ENCODE measurements at regions not wholly inside any gene's neighbourhood (a gene's known extent, or its start where the extent isn't known, plus 50 kb on each side); places are given as distances from the start of the nearest gene placed in this dataset.

- H2BK15ac ChIP-seq (ENCODE audit: low read depth, low read length), result no peak overlapping the region
- H2BK120ac ChIP-seq (ENCODE audit: low read depth, low read length), result no peak overlapping the region
- no peak for ATAC-seq (ENCODE audit: low read depth)
- no peak overlapping the region for H4K8ac ChIP-seq (ENCODE audit: low read depth in 2 of 2, low read length in 2 of 2)
- H2BK20ac ChIP-seq (ENCODE audit: low read depth, low read length), result no peak overlapping the region
- H3K27ac ChIP-seq (ENCODE audit: insufficient read depth, low read length), result no peak overlapping the region
- H3K9me1 ChIP-seq (ENCODE audit: insufficient read depth, low read length), result no peaks in the 10 kb centered on the region
- H2AK9ac ChIP-seq (replicated peaks; ENCODE audit: low read depth, low read length, poor library complexity), result no peak overlapping the region
- H4K5ac ChIP-seq (ENCODE audit: low read depth, low read length), result no peak overlapping the region
- dilution Hi-C loops (cut with HindIII; ENCODE audit: low sequenced_read_pairs, unreplicated experiment), result no loop called here
- peaks cover 2% of the 10 kb centered on the region for H3K27me3 ChIP-seq (ENCODE audit: control insufficient read depth, insufficient read depth, low read length)
- DNase-seq, result no peak
- no peak overlapping the region for H2AK5ac ChIP-seq (ENCODE audit: low read depth, low read length)
- no peak overlapping the region for H3K4me3 ChIP-seq (ENCODE audit: insufficient read depth, low read depth, low read length)
- TF ChIP-seq MXI1 (IDR thresholded peaks at IDR 0.05; ENCODE audit: borderline replicate concordance, low read depth, low read length), result no peak
- no peak for TF ChIP-seq NFE2L2 (IDR thresholded peaks at IDR 0.05; ENCODE audit: low read depth, low read length)
- no peak for TF ChIP-seq ELK1 (IDR thresholded peaks at IDR 0.05; ENCODE audit: borderline replicate concordance, low read depth, low read length)
- TF ChIP-seq SMC3 (IDR thresholded peaks at IDR 0.05; ENCODE audit: low read depth, low read length), result no peak
- TF ChIP-seq POLR2A (IDR thresholded peaks at IDR 0.05; ENCODE audit: low read depth, low read length), result no peak
- TF ChIP-seq RAD21 (IDR thresholded peaks at IDR 0.05; ENCODE audit: low read length), result no peak
- no peak for TF ChIP-seq CTCF (conservative IDR thresholded peaks at IDR 0.05; ENCODE audit: low read depth, low read length)
- no peak for TF ChIP-seq USF2 (IDR thresholded peaks at IDR 0.05; ENCODE audit: low read depth, low read length)
- TF ChIP-seq CHD1 (IDR thresholded peaks at IDR 0.05; ENCODE audit: low read depth, low read length), result no peak
- no peak for TF ChIP-seq FOS (IDR thresholded peaks at IDR 0.05; ENCODE audit: low read depth, low read length)
- no peak for TF ChIP-seq MAZ (IDR thresholded peaks at IDR 0.05; ENCODE audit: borderline replicate concordance, low read depth, low read length)
- TF ChIP-seq CEBPB (IDR thresholded peaks at IDR 0.05; ENCODE audit: low read depth, low read length), result no peak
- TF ChIP-seq RFX5 (IDR thresholded peaks at IDR 0.05; ENCODE audit: low read depth, low read length), result no peak
- no peak for TF ChIP-seq RCOR1 (IDR thresholded peaks at IDR 0.05; ENCODE audit: insufficient replicate concordance, low read length)
- TF ChIP-seq BHLHE40 (IDR thresholded peaks at IDR 0.05; ENCODE audit: low read depth, low read length), result no peak
- TF ChIP-seq MAFK (IDR thresholded peaks at IDR 0.05; ENCODE audit: low read depth, low read length), result no peak
- H3K56ac ChIP-seq (ENCODE audit: extremely low read depth, insufficient read depth, low read length), result no peak overlapping the region
- H4K20me1 ChIP-seq (ENCODE audit: insufficient read depth, low read length), result no peaks in the 10 kb centered on the region
- H3K14ac ChIP-seq (replicated peaks; ENCODE audit: low read depth, low read length), result no peak overlapping the region
- in situ Hi-C loops (cut with MboI; ENCODE audit: low sequenced_read_pairs), result no loop called here
- no peak overlapping the region for H3K4ac ChIP-seq (ENCODE audit: low read depth, low read length)
- no peak overlapping the region for H4K91ac ChIP-seq (ENCODE audit: insufficient read depth, low read depth, low read length)
- H2BK5ac ChIP-seq (ENCODE audit: low read depth, low read length, poor library complexity, severe bottlenecking), result no peak overlapping the region
- CTCF ChIA-PET, result interaction anchor here (0.6 kb wide), 1 partner anchor 472 kb away, joined by 5 read pairs; no protein-coding TSS in a partner anchor
- no CpG with 5 or more reads among the region's 1 CpG for WGBS, 2 experiments (ENCODE audit: extremely low coverage in 2 of 2, insufficient read length in 1 of 2)
- no peak overlapping the region for H3K23ac ChIP-seq (ENCODE audit: low read depth, low read length)
- no TSS peak for BruUV-seq (replicated peaks)
- no peak overlapping the region for H3K18ac ChIP-seq (ENCODE audit: low read depth, low read length)
- H3K79me1 ChIP-seq (ENCODE audit: low read depth in 1 of 2, low read length in 2 of 2), result no peaks in the 10 kb centered on the region
- intact Hi-C loops (cut with micrococcal nuclease), result no loop called here
- POLR2A ChIA-PET (ENCODE audit: unreplicated experiment), result no interaction called here
- no peak overlapping the region for H3K4me2 ChIP-seq (ENCODE audit: low read depth, low read length)
- no peak overlapping the region for H3K9ac ChIP-seq (ENCODE audit: low read depth, low read length)
- H2AFZ ChIP-seq (replicated peaks; ENCODE audit: low read length, poor library complexity), result no peak overlapping the region
- no peaks in the 10 kb centered on the region for H3K4me1 ChIP-seq (ENCODE audit: control insufficient read depth, insufficient read depth, low read length)
- no peaks in the 10 kb centered on the region for H3K9me3 ChIP-seq (ENCODE audit: control insufficient read depth, insufficient read depth, low read length)
- H3K36me3 ChIP-seq (ENCODE audit: control insufficient read depth, insufficient read depth, low read length), result no peaks in the 10 kb centered on the region
Observed at GRCh38 chr4:83679692-83680091, 143.8 kb downstream of the GPAT3 start.

Data from IMR-90 (cell line).